ENCODE measurements at regions not wholly inside any gene's neighbourhood (a gene's known extent, or its start where the extent isn't known, plus 50 kb on each side); places are given as distances from the start of the nearest gene placed in this dataset.

GRCh38 chr6:101294051-101294638 lies 99.4 kb upstream of the GRIK2 start:
- TF ChIP-seq EZH2phosphoT487 (IDR thresholded peaks at IDR 0.05; ENCODE audit: borderline replicate concordance, low read length) (no peak), CTCF (IDR thresholded peaks at IDR 0.05; ENCODE audit: low read depth, low read length, poor library complexity, severe bottlenecking) (no peak)
- Histone ChIP-seq H3K9me3 (ENCODE audit: control insufficient read depth, insufficient read depth, low read length) (peaks cover 6% of the 10 kb centered on the region; the same call in 1 of the 2 replicates), H3K27ac (ENCODE audit: low read depth, low read length) (no peak overlapping the region), H4K20me1 (ENCODE audit: control insufficient read depth, insufficient read depth, low read depth, low read length) (no peaks in the 10 kb centered on the region), H3K79me2 (ENCODE audit: control insufficient read depth, low read length) (no peaks in the 10 kb centered on the region), H3K4me2 (ENCODE audit: low read length) (no peak overlapping the region), H3K27me3 (ENCODE audit: control insufficient read depth, low read length) (no peaks in the 10 kb centered on the region), H3K4me3 (ENCODE audit: low read length) (no peak overlapping the region), H3F3A (ENCODE audit: control insufficient read depth, insufficient read depth) (no peaks in the 10 kb centered on the region), H3K4me1 (ENCODE audit: control insufficient read depth, low read length) (no peaks in the 10 kb centered on the region), H3K9me2 (replicated peaks; ENCODE audit: control insufficient read depth, low read length) (no peaks in the 10 kb centered on the region), H3K36me3 (ENCODE audit: control insufficient read depth, low read length) (no peaks in the 10 kb centered on the region)

DNA sequence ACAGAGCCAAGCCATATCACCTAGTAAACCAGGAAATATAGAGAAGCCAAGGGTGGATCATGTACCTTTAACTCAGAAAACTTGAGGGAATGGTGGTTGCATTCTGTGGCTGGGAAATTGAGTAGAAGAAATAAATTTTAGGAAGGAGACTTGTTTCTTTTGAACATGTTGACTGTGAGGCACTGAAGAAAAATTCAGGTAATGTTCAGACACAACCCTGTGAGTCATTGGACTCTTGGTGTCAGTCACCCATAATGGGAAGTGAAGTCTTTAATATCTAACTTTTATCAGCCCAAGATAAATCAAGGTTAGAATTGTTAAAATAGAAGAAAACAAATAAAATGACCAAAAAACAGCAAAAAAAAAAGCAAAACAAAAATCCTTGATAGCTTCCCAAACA lies 98.8 kb upstream of the GRIK2 start:
- no peaks in the 10 kb centered on the region for H3K9me2 ChIP-seq (replicated peaks; ENCODE audit: control insufficient read depth, low read length)
- H3K36me3 ChIP-seq (ENCODE audit: control insufficient read depth, low read length), result no peaks in the 10 kb centered on the region
- H3K27ac ChIP-seq (ENCODE audit: low read depth, low read length), result no peak overlapping the region
- no peak overlapping the region for H3K4me3 ChIP-seq (ENCODE audit: low read length)
- no peaks in the 10 kb centered on the region for H4K20me1 ChIP-seq (ENCODE audit: control insufficient read depth, insufficient read depth, low read depth, low read length)
- H3K27me3 ChIP-seq (ENCODE audit: control insufficient read depth, low read length), result no peaks in the 10 kb centered on the region
- TF ChIP-seq EZH2phosphoT487 (IDR thresholded peaks at IDR 0.05; ENCODE audit: borderline replicate concordance, low read length) (no peak), CTCF (IDR thresholded peaks at IDR 0.05; ENCODE audit: low read depth, low read length, poor library complexity, severe bottlenecking) (no peak)
- H3F3A ChIP-seq (ENCODE audit: control insufficient read depth, insufficient read depth), result no peaks in the 10 kb centered on the region
- no peaks in the 10 kb centered on the region for H3K79me2 ChIP-seq (ENCODE audit: control insufficient read depth, low read length)
- peaks cover 6% of the 10 kb centered on the region; the same call in 1 of the 2 replicates for H3K9me3 ChIP-seq (ENCODE audit: control insufficient read depth, insufficient read depth, low read length)
- H3K4me1 ChIP-seq (ENCODE audit: control insufficient read depth, low read length), result no peaks in the 10 kb centered on the region
- H3K4me2 ChIP-seq (ENCODE audit: low read length), result no peak overlapping the region

DNA sequence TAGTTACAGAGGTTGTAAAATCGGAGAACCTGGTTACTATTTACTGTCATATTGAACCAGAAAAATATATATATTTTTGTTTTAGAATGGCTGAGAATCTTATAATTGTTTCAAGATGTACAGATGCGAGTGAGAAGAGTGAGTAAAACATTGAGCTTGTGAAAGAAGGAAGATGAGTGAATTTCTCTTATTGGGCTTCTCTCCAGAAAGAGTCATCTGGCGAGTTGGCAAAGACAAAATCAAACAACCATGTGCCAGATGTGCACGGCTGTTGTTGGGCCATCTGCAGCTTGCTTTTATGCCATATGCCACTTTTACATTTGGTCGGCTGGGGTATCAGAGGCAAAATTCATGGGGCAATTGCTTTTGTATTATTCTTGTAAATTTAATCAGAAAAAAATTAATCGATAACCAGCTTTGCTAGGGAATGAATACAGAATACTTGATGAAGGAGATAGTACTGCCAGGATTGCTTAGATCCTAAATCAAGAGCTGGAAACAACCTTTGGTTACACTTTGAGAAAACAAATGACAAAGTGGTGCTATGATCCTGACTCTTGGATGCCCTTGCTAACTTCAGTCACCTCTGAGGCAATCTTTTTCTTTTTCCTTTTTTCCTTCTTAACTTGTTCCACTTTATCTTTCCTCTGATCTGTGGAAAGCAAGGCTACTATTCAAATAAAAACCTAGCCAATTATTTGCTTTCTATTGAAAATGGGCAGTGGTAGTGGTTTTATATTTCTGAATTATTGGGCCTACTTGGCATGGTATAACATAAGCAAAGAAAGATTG lies 97.1 kb upstream of the GRIK2 start:
- H3K27ac ChIP-seq (ENCODE audit: low read depth, low read length), result no peak overlapping the region

More for the DNA sequence above, 97.1 kb upstream of the GRIK2 start:
- H3F3A ChIP-seq (ENCODE audit: control insufficient read depth, insufficient read depth), result no peaks in the 10 kb centered on the region
- H3K4me3 ChIP-seq (ENCODE audit: low read length), result no peak overlapping the region
- H3K9me3 ChIP-seq (ENCODE audit: control insufficient read depth, insufficient read depth, low read length), result peaks cover 6% of the 10 kb centered on the region; the same call in 1 of the 2 replicates
- no peaks in the 10 kb centered on the region for H3K4me1 ChIP-seq (ENCODE audit: control insufficient read depth, low read length)
- no peaks in the 10 kb centered on the region for H3K79me2 ChIP-seq (ENCODE audit: control insufficient read depth, low read length)
- no peak for TF ChIP-seq CTCF (IDR thresholded peaks at IDR 0.05; ENCODE audit: low read depth, low read length, poor library complexity, severe bottlenecking)
- no peak for TF ChIP-seq EZH2phosphoT487 (IDR thresholded peaks at IDR 0.05; ENCODE audit: borderline replicate concordance, low read length)
- H3K27me3 ChIP-seq (ENCODE audit: control insufficient read depth, low read length), result no peaks in the 10 kb centered on the region
- no peaks in the 10 kb centered on the region for H3K9me2 ChIP-seq (replicated peaks; ENCODE audit: control insufficient read depth, low read length)
- H3K36me3 ChIP-seq (ENCODE audit: control insufficient read depth, low read length), result no peaks in the 10 kb centered on the region
- no peaks in the 10 kb centered on the region for H4K20me1 ChIP-seq (ENCODE audit: control insufficient read depth, insufficient read depth, low read depth, low read length)
- no peak overlapping the region for H3K4me2 ChIP-seq (ENCODE audit: low read length)
